MM.1S (cell line): ENCODE measurements at regions not wholly inside any gene's neighbourhood (a gene's known extent, or its start where the extent isn't known, plus 50 kb on each side); places are given as distances from the start of the nearest gene placed in this dataset.

ENCODE experiments used
- EZH2 ChIP-seq: fragments of 300-600 bp; sonication (generic); optimal IDR thresholded peaks from 2 replicates; pipeline ENCODE3; 2017; ENCODE audit warnings: low read depth, mild to moderate bottlenecking, antibody characterized with exemption, low read length, mixed read lengths
- TF ChIP-seq, protein P1 (sequence below): fragments of 300-600 bp; sonication (generic); IDR thresholded peaks from 2 replicates; pipeline ENCODE4 v1.5.1; 2016; ENCODE audit warnings: antibody characterized with exemption, low read length, mixed read lengths

DNA sequence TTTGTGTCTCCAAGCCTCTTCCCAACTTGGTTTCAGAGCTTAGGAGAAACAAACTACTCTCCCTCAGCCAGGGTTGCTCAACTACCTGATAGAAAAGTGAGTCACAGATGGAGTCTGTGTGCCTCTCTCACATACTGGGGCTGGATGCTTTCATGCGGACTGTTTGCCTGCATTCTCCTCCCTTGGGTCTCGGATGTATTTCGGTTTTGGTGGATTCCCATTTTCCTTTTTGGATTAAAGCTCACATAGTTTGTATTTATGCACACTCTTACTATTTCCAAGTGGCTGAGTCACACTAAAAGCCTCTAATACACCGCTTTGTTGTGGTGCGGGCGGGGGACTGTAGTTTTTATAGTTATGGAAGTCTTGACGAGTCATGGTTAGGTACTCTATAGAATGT is 505.4 kb downstream of the LRFN5 start:
- TF ChIP-seq, protein P1, sequence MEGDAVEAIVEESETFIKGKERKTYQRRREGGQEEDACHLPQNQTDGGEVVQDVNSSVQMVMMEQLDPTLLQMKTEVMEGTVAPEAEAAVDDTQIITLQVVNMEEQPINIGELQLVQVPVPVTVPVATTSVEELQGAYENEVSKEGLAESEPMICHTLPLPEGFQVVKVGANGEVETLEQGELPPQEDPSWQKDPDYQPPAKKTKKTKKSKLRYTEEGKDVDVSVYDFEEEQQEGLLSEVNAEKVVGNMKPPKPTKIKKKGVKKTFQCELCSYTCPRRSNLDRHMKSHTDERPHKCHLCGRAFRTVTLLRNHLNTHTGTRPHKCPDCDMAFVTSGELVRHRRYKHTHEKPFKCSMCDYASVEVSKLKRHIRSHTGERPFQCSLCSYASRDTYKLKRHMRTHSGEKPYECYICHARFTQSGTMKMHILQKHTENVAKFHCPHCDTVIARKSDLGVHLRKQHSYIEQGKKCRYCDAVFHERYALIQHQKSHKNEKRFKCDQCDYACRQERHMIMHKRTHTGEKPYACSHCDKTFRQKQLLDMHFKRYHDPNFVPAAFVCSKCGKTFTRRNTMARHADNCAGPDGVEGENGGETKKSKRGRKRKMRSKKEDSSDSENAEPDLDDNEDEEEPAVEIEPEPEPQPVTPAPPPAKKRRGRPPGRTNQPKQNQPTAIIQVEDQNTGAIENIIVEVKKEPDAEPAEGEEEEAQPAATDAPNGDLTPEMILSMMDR: no peak
- no peak for TF ChIP-seq EZH2
